RPMI8226 (cell line): ENCODE measurements at regions not wholly inside any gene's neighbourhood (a gene's known extent, or its start where the extent isn't known, plus 50 kb on each side); places are given as distances from the start of the nearest gene placed in this dataset.

Experiments used
- DNase-seq: peaks from one replicate; pipeline ENCODE4 v3.0.0-alpha.2; 2015

DNA sequence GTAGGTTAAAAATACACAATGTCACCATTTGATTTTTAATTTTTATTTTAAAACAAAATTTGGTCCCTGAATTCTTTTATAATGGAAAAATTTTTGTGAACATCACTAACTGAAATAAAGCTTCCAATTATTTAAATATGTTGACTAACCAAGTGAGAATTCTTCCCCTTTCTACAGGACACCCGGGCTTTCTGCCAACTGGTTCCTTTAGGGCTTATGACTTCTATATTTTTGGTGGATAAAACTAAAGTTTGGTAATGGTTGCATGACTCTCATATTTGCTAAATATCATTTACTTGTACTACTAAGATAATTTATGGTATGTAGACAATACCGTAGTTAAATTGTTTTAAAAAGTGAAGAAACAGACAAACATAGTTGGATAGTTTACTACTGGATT is 291.0 kb upstream of the DOK6 start:
- no peak for DNase-seq

DNA sequence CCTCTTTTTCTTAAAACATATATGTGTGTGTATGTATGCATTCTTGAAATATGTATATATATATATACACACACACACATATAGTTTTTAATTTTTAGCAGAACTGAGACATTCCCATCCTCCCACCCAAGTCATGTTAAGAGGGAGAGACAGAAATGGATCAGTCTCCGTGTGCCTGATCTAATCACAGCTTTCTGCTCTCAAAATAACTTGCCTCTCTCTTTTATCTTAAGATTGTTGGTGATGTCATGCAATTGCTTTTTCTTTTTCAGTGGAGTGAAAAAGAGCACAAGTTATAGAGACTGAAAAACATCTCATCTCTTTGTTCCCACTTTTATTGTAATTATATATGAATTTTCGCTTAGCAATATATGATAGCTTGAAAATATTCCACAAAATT is 279.9 kb upstream of the DOK6 start:
- no peak for DNase-seq

DNA sequence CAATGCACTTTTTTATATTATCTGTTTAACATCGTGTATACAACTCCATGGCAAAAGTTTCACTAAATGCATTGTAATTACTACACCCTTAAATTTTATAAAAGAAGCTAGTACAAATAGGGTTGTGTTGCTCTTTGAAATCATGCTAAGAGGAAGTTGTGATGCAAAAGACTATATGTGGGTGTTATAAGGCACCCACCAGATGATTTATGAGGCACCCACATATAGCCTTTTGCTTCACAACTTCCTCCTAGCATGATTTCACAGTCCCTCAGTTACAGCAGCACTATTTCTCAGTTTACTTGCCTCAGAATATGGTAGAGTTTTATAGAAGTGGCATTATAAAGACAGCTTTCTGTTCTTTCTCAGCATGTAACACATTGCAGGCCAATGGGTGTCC is 277.3 kb upstream of the DOK6 start:
- no peak for DNase-seq

DNA sequence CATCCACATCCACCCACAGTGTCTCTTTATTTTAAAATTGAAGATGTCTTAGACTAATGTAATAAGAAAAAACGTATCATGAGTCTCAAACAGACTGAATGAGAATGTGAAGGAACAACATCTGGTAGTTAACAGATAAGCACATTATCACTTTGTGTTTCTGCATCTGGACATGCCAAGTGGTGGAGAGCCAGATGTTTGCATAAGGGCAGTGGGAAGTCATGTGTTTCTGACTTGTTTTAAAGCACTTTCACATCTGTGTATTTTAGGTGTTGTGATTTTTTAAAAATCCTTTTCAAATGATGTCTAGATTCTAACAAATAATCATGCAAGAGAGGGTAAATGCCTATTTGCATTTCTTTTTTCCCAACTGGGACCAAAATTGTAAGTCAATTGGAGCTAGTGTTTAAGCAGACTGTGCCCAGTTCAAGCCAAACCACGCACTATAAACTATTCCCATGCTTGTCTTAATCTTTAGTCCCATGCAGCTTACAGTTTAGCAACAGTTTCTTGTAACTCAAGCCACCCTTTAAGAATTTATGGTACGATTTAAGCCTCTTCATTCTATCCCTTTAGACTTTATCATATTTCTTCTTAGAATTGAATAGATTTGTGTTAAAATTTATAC is 272.7 kb upstream of the DOK6 start:
- DNase-seq = no peak

DNA sequence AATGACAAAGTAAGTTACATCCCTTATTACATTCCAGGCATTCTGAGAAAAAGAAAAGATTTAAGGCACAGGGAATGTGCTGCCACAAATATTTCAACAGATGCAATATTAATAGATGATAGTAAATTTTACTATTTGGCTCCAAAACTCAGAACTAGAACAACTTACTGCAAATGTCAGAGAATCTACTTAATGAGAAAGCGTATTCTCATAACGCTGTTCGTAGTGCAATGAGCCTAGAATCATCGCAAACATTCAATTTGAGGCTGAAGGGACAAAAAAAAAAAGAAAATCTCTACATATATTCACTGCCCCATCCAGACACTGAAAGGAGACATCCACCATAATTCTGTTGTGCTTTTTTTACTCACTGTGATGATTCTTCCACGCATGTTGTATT is 272.1 kb upstream of the DOK6 start:
- no peak for DNase-seq

DNA sequence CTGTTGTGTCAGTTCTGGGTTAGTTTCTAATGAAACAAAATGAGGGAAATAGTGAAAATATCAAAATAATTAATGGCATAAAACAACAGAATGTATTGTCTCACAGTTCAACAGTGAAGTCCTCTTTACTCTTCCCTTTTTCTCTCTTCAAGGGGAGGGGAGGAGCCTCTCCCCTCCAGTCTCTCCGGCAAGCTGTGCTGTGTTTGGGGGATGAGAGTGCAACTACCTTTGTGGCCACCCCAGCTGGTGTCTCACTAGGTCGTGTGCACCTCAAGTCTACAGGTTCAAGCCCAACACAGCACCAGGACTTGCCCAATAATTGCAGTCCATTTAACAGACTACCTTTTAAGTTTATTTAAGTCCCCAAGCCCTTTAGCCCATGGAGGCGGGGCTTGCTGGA is 271.7 kb upstream of the DOK6 start:
- no peak for DNase-seq

DNA sequence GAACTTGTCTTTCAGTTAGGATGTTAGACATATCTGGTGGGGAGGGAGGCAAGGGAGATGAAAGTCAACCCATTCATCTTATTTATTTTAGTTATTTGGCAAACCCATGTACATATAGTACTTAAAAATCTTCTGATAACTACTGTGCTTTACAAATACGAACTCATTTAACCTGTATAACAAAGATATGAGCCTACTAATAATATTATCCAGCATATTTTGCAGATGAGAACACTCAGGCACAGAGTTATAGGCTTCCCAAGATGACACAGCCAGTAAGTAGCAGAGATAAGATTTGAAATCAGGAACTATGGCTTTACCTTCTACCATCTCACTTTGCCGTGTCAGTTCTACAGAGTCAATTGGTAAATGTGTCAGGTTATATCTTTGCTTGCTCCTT is 262.6 kb upstream of the DOK6 start:
- DNase-seq = no peak

DNA sequence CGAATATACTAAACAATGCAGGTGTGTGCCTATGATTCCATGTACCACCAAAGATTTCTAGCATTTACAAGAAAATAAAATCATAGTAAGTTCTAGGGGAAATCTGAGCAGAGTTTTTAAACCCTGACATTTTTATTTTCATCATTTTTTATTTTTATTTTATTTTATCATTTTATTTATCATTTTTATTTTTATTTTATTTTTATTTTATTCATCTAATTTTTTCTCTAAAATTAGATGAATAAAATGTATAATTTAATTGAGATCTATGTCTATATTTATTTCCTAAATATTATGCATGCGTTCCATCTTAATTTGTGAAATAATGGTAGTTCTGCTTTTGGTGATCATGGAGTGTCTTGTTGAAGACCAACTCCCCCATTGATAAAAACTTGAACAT is 257.6 kb upstream of the DOK6 start:
- DNase-seq = no peak

DNA sequence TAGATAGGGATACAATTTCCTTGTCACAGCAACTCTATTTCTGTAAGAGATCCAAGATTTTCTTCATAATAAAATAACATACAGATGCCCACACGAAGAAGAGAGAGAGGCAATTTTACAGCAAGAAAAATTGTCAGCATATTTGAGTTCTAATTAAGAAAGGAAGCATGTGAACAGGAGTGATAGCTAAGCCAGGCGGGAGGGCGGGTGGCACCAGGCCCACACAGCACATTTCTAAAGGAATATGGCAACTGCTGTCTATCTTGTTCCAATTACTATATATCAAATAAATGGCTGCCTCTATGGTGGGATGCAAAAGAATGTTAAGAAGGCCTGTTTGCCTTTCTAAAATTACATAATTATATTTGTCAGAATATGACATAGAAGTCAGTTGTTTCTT is 248.3 kb upstream of the DOK6 start:
- DNase-seq = no peak

DNA sequence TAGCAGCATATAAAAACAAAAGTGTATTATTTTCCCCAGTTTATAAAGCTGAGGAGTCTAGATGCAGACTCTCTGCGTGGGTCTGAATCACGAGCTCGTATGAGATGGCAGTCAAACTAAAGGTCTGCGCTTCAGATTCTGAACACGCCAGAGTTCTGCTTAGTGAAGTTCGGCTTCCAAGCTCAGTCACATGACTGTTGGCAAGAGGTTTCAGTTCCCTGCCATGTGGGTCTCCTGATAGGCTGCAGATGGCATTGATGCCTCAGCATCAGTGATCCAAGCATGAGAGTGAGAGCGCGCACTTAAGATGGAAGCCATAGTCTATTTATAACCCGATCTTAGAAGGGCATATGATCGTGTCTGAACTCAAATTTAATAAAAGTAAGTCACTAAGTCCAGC is 242.8 kb upstream of the DOK6 start:
- DNase-seq = no peak

DNA sequence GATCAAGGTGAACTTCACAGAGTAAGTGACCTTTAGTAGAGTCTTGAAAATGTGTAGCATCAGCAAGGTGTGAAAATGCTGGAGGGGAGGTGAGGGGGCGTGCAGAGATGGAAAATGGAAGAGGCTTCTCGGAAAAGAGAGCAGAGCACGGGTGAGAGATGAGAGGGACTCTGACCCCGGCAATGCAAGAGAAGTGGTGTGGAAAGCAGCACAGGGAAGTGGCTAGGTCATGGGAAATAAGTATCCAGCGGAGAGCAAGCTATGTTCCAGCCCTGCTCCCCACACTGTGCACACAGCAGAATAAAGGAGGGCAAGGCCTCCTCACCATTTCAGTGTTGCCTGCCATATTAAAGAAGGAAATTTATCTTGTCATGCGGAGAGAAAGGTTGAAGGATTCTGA is 241.7 kb upstream of the DOK6 start:
- DNase-seq = no peak

DNA sequence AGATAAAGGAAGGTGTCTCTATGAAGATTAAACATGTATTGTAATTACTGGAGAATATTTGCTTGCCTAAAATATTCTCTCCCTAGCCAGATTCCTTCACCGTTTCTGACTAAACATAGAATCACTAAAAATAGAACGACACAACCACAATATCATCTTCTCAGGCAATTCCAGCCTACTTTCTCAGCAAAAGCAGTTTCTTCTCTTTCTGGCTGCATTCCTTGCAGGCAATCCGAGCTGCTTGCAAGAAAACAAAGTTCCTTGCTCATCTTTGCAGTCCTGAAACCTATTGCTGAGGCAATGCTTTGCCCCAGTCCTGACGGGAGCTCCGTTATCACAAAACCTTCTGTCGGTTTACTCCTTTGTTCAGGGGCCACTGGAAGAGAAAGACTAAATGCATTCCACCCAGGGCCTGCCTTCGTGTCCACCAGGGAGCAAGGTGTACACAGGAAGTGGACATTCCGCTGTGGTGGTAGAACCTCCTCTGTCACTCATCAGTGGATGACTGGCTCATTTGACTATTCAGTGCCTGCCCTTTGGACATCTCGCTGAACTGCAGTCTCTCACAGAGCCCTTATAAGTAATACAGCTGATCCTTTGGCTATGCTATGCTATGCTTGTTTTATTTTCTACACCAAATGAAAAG is 239.2 kb upstream of the DOK6 start:
- DNase-seq = peak; percentile 45

DNA sequence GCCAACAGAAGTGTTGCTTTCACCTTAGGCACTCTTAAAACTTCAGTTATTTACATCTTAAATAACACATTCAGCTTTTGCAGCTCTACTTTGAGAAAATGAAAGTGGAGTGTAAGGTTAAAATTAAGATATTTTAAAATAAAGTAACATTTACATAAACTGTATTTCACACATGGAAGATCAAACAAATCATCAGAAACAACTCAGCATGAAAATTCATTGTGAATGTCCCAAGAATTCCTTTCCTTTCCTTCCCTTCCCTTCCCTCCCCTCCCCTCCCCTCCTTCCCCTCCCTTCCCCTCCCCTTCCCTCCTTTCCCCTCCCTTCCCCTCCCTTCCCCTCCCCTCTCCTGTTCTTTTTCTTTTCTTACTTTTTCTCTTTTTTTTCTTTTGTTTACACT is 238.0 kb upstream of the DOK6 start:
- no peak for DNase-seq

DNA sequence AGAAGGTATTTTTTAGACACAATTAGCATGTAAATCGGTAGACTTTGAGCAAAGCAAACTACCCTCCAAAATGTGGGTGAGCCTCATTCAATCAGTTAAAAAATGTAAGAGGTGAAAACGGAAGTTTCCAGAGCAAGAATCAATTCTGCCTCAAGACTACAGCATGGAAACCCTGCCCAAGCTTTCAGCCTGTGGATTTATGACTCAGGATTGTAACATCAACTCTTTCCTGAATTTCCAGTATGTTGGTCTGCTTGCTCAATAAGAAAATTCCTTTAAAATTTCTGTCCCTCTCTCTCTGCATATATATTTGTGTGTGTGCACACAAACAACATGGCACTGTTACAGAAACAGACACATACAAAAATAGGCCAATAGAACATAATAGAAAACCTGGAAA is 228.6 kb upstream of the DOK6 start:
- DNase-seq = no peak

DNA sequence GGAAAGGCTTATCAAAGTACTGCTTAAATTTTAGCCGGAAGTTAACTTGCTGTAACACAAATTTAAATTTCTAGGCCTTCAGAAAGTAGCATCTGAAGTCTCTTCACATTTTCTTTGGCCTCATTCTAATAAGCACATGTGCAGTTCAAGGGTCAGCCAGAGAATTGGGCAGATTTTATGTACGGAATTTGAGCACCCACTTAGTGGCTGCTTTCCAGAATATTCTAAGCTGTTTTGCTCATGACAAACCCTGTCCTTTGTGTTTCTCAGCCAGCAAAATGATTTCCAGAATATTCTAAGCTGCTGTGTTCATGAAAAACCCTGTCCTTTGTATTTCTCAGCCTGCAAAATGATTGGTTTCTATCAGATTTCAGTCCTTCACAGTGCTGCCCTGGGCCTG is 225.0 kb upstream of the DOK6 start:
- DNase-seq = no peak

DNA sequence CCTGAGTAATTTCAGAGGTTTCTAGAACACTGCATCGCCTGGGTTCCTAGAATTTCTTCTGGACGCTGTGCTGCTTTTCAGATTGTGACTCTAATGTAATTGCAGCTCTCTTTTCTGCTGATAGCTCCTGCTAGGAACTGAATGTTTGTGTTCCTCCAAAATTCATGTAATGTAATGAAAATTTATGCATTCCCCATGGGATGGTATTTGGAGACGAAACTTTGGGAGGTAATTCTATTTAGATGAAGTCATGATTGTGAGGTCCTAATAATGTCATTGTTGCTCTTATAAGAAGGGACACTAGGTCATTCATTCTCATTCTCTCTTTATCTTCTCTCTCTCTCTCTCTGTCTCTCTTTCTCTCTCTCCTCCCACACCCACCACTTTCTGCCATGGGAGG is 223.9 kb upstream of the DOK6 start:
- no peak for DNase-seq

DNA sequence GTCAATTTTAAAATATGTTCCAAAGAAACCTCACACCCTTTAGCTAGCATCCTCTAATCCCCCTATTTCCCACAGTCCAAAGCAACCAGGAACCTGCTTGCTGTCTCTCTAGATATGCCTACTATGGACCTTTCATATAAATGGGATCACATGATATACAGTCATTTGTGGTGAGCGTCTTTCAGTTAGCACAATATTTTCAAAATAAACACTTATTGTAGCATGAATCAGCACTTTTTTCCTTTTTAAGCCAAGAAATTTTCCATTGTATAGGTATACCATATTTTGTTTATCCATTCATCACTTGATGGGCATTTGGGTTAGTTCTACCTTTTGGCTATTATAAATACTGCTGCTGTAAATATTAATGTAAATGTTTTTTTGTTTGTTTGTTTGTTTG is 223.0 kb upstream of the DOK6 start:
- DNase-seq = no peak

DNA sequence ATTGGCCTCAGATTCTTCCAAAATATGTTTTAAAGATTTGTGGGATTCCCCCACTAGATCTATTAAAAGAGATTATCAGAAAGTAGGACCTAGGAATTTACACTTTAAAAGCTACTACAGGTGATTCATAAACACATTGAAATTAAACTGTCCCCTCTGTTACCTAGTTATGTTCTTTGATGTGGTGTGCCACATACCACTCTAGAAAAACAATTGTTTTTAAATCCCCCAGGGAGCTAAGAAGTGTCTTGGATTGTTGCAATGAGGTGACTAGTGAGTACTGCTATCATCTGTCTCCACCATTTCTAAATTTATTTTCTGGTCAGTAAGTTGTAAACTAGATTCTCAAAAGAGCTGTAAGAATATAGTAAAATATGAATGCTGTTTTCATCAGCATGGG is 214.5 kb upstream of the DOK6 start:
- DNase-seq = no peak

DNA sequence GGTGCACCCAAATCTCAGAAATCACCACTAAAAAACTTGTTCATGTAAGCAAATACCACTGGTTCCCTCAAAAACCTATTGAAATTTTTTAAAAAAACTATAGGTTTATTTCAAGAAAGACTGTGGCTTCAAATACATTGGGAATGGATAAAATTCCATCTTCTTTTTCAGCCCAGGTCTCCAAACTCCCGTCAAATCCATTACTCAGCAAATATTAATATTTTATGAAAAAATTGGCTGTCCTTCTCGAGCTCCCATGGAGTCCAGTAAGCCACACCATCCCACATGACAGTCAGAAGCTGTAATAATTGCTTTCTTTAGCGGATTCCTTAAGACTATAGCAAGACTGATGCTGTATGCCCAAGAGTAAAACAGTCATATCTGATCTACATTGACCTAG is 204.4 kb upstream of the DOK6 start:
- no peak for DNase-seq

DNA sequence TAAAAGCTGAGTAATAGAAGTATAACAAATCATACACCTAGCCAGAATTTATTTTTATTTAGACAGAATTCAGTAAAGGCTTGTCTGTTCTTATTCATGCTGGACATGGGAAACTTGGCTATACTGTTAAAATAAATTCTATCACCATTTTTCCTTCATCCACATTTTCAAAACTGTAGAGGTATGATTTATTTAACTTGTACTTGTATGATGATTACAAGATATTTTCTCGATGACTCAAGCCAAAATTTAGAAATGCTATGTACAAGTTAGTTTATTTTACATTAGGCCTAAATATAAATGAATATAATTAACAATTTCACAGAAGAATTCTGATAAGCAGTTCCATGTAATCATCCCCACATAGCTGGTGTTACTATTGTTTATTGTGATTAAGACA is 194.8 kb upstream of the DOK6 start:
- no peak for DNase-seq

DNA sequence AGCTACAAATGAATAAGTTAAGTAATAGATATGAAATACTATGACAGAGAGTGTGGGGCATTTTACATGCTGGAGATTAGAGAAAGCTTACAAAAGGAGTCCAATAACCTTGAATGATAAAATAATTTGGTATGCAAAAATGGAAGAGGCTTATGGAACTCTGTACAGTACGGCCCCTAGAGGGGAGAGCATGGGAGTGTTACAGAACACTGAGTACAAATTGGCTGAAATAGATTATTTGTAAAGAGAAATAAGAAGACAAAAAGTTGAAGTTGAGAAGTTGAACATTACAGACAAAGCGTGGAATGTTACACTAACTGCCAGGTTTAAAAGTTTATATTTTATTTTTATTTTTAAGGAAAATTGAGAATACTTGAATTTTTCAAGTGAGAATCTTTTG is 192.1 kb upstream of the DOK6 start:
- no peak for DNase-seq

DNA sequence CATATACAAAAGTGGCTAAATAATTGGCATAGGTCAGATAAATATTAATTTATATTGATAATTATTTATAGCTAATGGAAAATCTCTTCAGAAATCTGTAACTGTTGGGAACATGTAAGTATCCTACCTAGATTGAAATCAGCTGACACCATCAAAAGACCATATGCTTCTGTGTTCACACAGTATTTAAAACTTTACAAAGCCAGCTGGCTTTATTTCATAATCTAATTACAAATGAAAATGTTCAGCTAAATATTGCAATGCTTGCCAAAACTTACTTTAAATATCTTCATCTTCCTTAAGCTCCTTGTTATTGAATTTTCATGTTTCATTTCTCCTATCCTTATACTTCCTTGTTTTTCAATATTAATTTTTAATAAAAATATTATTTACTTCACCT is 190.9 kb upstream of the DOK6 start:
- DNase-seq = no peak

DNA sequence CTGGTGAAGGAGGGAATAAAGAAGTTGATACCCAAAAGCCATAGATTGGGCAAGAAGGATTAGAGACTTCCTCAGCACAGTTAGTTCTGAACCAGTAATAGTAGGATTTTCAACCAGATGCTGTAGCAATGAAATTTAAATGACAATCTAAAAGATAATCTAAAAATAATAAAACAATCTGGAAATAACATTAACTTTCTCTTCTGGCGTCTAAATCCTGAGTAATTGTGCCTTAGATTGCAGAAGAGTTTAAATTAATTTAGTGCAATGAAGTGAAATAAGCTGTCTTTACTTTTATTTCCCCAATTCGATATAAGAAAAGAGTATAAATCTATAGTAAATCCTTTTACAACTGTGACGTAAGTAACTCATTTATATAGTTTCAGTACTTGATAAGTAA is 186.8 kb upstream of the DOK6 start:
- DNase-seq = no peak

DNA sequence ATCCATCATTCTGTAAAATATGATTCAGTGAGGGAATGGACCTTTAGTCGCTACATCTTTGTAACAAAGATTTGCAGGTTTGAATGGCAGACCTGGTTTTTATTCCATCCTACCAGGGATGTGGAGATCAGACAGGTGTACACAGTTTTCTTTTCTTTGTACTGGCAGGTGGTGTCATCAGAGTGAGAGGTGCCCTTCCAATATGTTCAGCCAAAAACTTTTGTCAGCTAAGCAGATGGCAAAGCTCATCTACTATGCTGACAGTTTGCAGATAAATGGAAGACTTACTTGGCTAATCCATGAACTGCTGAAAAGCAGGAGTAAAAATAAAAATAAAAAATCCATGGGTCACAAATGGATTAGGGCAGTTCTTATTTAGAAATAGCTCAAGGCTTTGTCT is 185.5 kb upstream of the DOK6 start:
- peak; percentile 51 for DNase-seq

DNA sequence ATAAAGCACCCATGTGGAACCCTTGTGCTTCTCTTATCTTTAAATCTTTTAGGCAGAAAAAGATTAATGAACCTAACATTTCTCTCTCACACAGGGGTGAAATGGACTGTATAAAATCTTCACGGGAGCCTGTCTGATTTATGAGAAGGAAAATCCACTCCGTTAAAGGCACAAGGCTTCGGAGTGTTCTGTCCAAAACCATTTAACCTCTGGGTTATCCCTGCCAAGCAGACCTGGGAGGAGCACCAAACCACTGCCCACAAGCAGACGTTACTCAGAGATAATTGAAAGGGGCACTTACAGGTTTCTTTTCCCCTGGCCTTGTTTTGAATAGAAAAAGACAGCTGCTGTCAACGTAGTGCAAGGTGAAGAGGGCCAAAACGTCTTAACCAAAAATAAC is 184.4 kb upstream of the DOK6 start:
- DNase-seq = peak; percentile 75
